ENCODE measurements at regions not wholly inside any gene's neighbourhood (a gene's known extent, or its start where the extent isn't known, plus 50 kb on each side); places are given as distances from the start of the nearest gene placed in this dataset.
"Not testable (repeated sequence)": the region's sequence is repeated elsewhere in the genome, so short reads cannot be mapped to it uniquely, and the experiment has no call there.

- H3K4ac ChIP-seq (ENCODE audit: low read length) = no peak overlapping the region
- H3K79me1 ChIP-seq (ENCODE audit: low read depth, low read length) = no peaks in the 10 kb centered on the region
- H3K18ac ChIP-seq (ENCODE audit: low read length) = no peak overlapping the region
- no peak overlapping the region for H4K91ac ChIP-seq (ENCODE audit: low read depth, low read length, poor library complexity)
- no peak overlapping the region for H3K23ac ChIP-seq (ENCODE audit: low read depth, low read length, poor library complexity)
- no peak overlapping the region for H2AK5ac ChIP-seq (ENCODE audit: low read depth, low read length)
- no peak overlapping the region for H2BK5ac ChIP-seq (ENCODE audit: low read length)
- no peak overlapping the region for H4K8ac ChIP-seq (ENCODE audit: low read depth, low read length)
- no peak overlapping the region for H3K4me2 ChIP-seq (ENCODE audit: insufficient read depth, low read length, poor library complexity, severe bottlenecking)
- H2AFZ ChIP-seq (ENCODE audit: low read length) = no peak overlapping the region
- no peak overlapping the region for H3K9ac ChIP-seq (ENCODE audit: low read depth, low read length, poor library complexity)
- no peak for DNase-seq (ENCODE audit: low spot score)
- H3K4me3 ChIP-seq (ENCODE audit: low read length in 2 of 2) = no peak overlapping the region
- H2BK120ac ChIP-seq (ENCODE audit: low read depth, low read length) = no peak overlapping the region
- no peak overlapping the region for H3K27ac ChIP-seq (replicated peaks; ENCODE audit: low read length)
- H3K14ac ChIP-seq (ENCODE audit: low read length) = no peak overlapping the region
- no peaks in the 10 kb centered on the region for H3K36me3 ChIP-seq (replicated peaks in 1 of 2; ENCODE audit: control insufficient read depth in 2 of 2, insufficient read depth in 2 of 2, low read length in 2 of 2)
- no CpG with 5 or more reads among the region's 2 CpGs for WGBS, 2 donors (ENCODE audit: extremely low coverage in 2 of 2, insufficient read length in 2 of 2, insufficient replicate concordance in 1 of 2)
- H3K27me3 ChIP-seq (ENCODE audit: control insufficient read depth in 3 of 3, insufficient read depth in 3 of 3, low read depth in 1 of 3, low read length in 3 of 3) = no peaks in the 10 kb centered on the region
- H3K9me3 ChIP-seq (replicated peaks in 1 of 2; ENCODE audit: control insufficient read depth in 2 of 2, insufficient read depth in 1 of 2, low read depth in 1 of 2, low read length in 2 of 2) = no peaks in the 10 kb centered on the region
- no peak overlapping the region for H2BK12ac ChIP-seq (ENCODE audit: low read length)
- H2BK15ac ChIP-seq (ENCODE audit: low read length) = no peak overlapping the region
- H3K4me1 ChIP-seq (ENCODE audit: control insufficient read depth in 2 of 2, insufficient read depth in 1 of 2, low read depth in 1 of 2, low read length in 2 of 2) = no peaks in the 10 kb centered on the region
Measured at GRCh38 chr6:135686784-135687301, 164.7 kb upstream of the PDE7B start.

GRCh38 chr6:135688476-135688875 is 163.0 kb upstream of the PDE7B start:
- H2BK12ac ChIP-seq (ENCODE audit: low read length); H3K27me3 ChIP-seq (ENCODE audit: control insufficient read depth in 3 of 3, insufficient read depth in 3 of 3, low read depth in 1 of 3, low read length in 3 of 3); H3K18ac ChIP-seq (ENCODE audit: low read length); H3K4me1 ChIP-seq (ENCODE audit: control insufficient read depth in 2 of 2, insufficient read depth in 1 of 2, low read depth in 1 of 2, low read length in 2 of 2); H3K79me1 ChIP-seq (ENCODE audit: low read depth, low read length); H3K23ac ChIP-seq (ENCODE audit: low read depth, low read length, poor library complexity); H3K27ac ChIP-seq (replicated peaks; ENCODE audit: low read length); H3K36me3 ChIP-seq (replicated peaks in 1 of 2; ENCODE audit: control insufficient read depth in 2 of 2, insufficient read depth in 2 of 2, low read length in 2 of 2); H3K9me3 ChIP-seq (replicated peaks in 1 of 2; ENCODE audit: control insufficient read depth in 2 of 2, insufficient read depth in 1 of 2, low read depth in 1 of 2, low read length in 2 of 2); H2BK120ac ChIP-seq (ENCODE audit: low read depth, low read length); H3K14ac ChIP-seq (ENCODE audit: low read length); H4K91ac ChIP-seq (ENCODE audit: low read depth, low read length, poor library complexity); H2BK15ac ChIP-seq (ENCODE audit: low read length); DNase-seq (ENCODE audit: low spot score); H4K8ac ChIP-seq (ENCODE audit: low read depth, low read length); H3K4ac ChIP-seq (ENCODE audit: low read length); H3K4me2 ChIP-seq (ENCODE audit: insufficient read depth, low read length, poor library complexity, severe bottlenecking); H3K9ac ChIP-seq (ENCODE audit: low read depth, low read length, poor library complexity); H2AFZ ChIP-seq (ENCODE audit: low read length); H2BK5ac ChIP-seq (ENCODE audit: low read length); H2AK5ac ChIP-seq (ENCODE audit: low read depth, low read length); H3K4me3 ChIP-seq (ENCODE audit: low read length in 2 of 2): not testable (repeated sequence)
- no CpG with 5 or more reads among the region's 6 CpGs for WGBS, 2 donors (ENCODE audit: extremely low coverage in 2 of 2, insufficient read length in 2 of 2, insufficient replicate concordance in 1 of 2)

GRCh38 chr6:135692426-135692825 is 159.1 kb upstream of the PDE7B start:
- Histone ChIP-seq H3K36me3 (replicated peaks in 1 of 2; ENCODE audit: control insufficient read depth in 2 of 2, insufficient read depth in 2 of 2, low read length in 2 of 2) (no peaks in the 10 kb centered on the region), H4K91ac (ENCODE audit: low read depth, low read length, poor library complexity) (no peak overlapping the region), H3K4me3 (ENCODE audit: low read length in 2 of 2) (no peak overlapping the region), H3K79me1 (ENCODE audit: low read depth, low read length) (no peaks in the 10 kb centered on the region), H2BK12ac (ENCODE audit: low read length) (no peak overlapping the region), H4K8ac (ENCODE audit: low read depth, low read length) (no peak overlapping the region), H2BK120ac (ENCODE audit: low read depth, low read length) (no peak overlapping the region), H2AFZ (ENCODE audit: low read length) (no peak overlapping the region), H3K4me1 (ENCODE audit: control insufficient read depth in 2 of 2, insufficient read depth in 1 of 2, low read depth in 1 of 2, low read length in 2 of 2) (no peaks in the 10 kb centered on the region), H3K9ac (ENCODE audit: low read depth, low read length, poor library complexity) (no peak overlapping the region), H2BK15ac (ENCODE audit: low read length) (no peak overlapping the region), H2AK5ac (ENCODE audit: low read depth, low read length) (no peak overlapping the region), H3K4me2 (ENCODE audit: insufficient read depth, low read length, poor library complexity, severe bottlenecking) (no peak overlapping the region), H3K23ac (ENCODE audit: low read depth, low read length, poor library complexity) (no peak overlapping the region), H3K27ac (replicated peaks; ENCODE audit: low read length) (no peak overlapping the region), H3K9me3 (replicated peaks in 1 of 2; ENCODE audit: control insufficient read depth in 2 of 2, insufficient read depth in 1 of 2, low read depth in 1 of 2, low read length in 2 of 2) (no peaks in the 10 kb centered on the region), H3K18ac (ENCODE audit: low read length) (no peak overlapping the region), H3K14ac (ENCODE audit: low read length) (no peak overlapping the region), H3K27me3 (ENCODE audit: control insufficient read depth in 3 of 3, insufficient read depth in 3 of 3, low read depth in 1 of 3, low read length in 3 of 3) (no peaks in the 10 kb centered on the region), H2BK5ac (ENCODE audit: low read length) (no peak overlapping the region), H3K4ac (ENCODE audit: low read length) (no peak overlapping the region)
- no CpG with 5 or more reads among the region's 2 CpGs for WGBS, 2 donors (ENCODE audit: extremely low coverage in 2 of 2, insufficient read length in 2 of 2, insufficient replicate concordance in 1 of 2)
- no peak for DNase-seq (ENCODE audit: low spot score)

GRCh38 chr6:135693811-135694370 is 157.6 kb upstream of the PDE7B start:
- Histone ChIP-seq H4K91ac (ENCODE audit: low read depth, low read length, poor library complexity) (no peak overlapping the region), H2BK120ac (ENCODE audit: low read depth, low read length) (no peak overlapping the region), H3K18ac (ENCODE audit: low read length) (no peak overlapping the region), H3K4me1 (ENCODE audit: control insufficient read depth in 2 of 2, insufficient read depth in 1 of 2, low read depth in 1 of 2, low read length in 2 of 2) (no peaks in the 10 kb centered on the region), H4K8ac (ENCODE audit: low read depth, low read length) (no peak overlapping the region), H3K27ac (replicated peaks; ENCODE audit: low read length) (no peak overlapping the region), H2AK5ac (ENCODE audit: low read depth, low read length) (no peak overlapping the region), H3K9me3 (replicated peaks in 1 of 2; ENCODE audit: control insufficient read depth in 2 of 2, insufficient read depth in 1 of 2, low read depth in 1 of 2, low read length in 2 of 2) (no peaks in the 10 kb centered on the region), H3K79me1 (ENCODE audit: low read depth, low read length) (no peaks in the 10 kb centered on the region), H3K4ac (ENCODE audit: low read length) (no peak overlapping the region), H2BK15ac (ENCODE audit: low read length) (no peak overlapping the region), H2BK5ac (ENCODE audit: low read length) (no peak overlapping the region), H3K23ac (ENCODE audit: low read depth, low read length, poor library complexity) (no peak overlapping the region), H3K14ac (ENCODE audit: low read length) (no peak overlapping the region), H3K27me3 (ENCODE audit: control insufficient read depth in 3 of 3, insufficient read depth in 3 of 3, low read depth in 1 of 3, low read length in 3 of 3) (no peaks in the 10 kb centered on the region), H3K36me3 (replicated peaks in 1 of 2; ENCODE audit: control insufficient read depth in 2 of 2, insufficient read depth in 2 of 2, low read length in 2 of 2) (no peaks in the 10 kb centered on the region), H3K9ac (ENCODE audit: low read depth, low read length, poor library complexity) (no peak overlapping the region), H3K4me3 (ENCODE audit: low read length in 2 of 2) (no peak overlapping the region), H2BK12ac (ENCODE audit: low read length) (no peak overlapping the region), H2AFZ (ENCODE audit: low read length) (no peak overlapping the region), H3K4me2 (ENCODE audit: insufficient read depth, low read length, poor library complexity, severe bottlenecking) (no peak overlapping the region)
- no peak for DNase-seq (ENCODE audit: low spot score)
- whole genome bisulfite sequencing, 2 donors (ENCODE audit: extremely low coverage in 2 of 2, insufficient read length in 2 of 2, insufficient replicate concordance in 1 of 2) = no CpG with 5 or more reads among the region's 7 CpGs
